ENCODE measurements at regions not wholly inside any gene's neighbourhood (a gene's known extent, or its start where the extent isn't known, plus 50 kb on each side); places are given as distances from the start of the nearest gene placed in this dataset.

- no peaks in the 10 kb centered on the region for H3K36me3 ChIP-seq (ENCODE audit: insufficient read depth, low read length)
Measured at GRCh38 chr1:87926921-87927320, 598.2 kb downstream of the LMO4 start.

GRCh38 chr1:87927391-87928280 is 599.0 kb downstream of the LMO4 start:
- no peaks in the 10 kb centered on the region for H3K4me1 ChIP-seq (ENCODE audit: control insufficient read depth, insufficient read depth, low read length)
- H3K9ac ChIP-seq (ENCODE audit: low read depth, low read length): no peak overlapping the region
- H3K4me2 ChIP-seq (ENCODE audit: low read length): no peak overlapping the region
- H3K4me3 ChIP-seq (ENCODE audit: low read length): no peak overlapping the region
- no peaks in the 10 kb centered on the region for H3K27me3 ChIP-seq (ENCODE audit: control insufficient read depth, insufficient read depth, low read length)
- H3K36me3 ChIP-seq (ENCODE audit: insufficient read depth, low read length): no peaks in the 10 kb centered on the region
- no peaks in the 10 kb centered on the region for H3K9me3 ChIP-seq (replicated peaks; ENCODE audit: low read length)

More at GRCh38 chr1:87926921-87927320, 598.2 kb downstream of the LMO4 start:
- no peaks in the 10 kb centered on the region for H3K4me1 ChIP-seq (ENCODE audit: control insufficient read depth, insufficient read depth, low read length)
- H3K4me2 ChIP-seq (ENCODE audit: low read length): no peak overlapping the region
- no peaks in the 10 kb centered on the region for H3K27me3 ChIP-seq (ENCODE audit: control insufficient read depth, insufficient read depth, low read length)
- no peaks in the 10 kb centered on the region for H3K9me3 ChIP-seq (replicated peaks; ENCODE audit: low read length)
- H3K9ac ChIP-seq (ENCODE audit: low read depth, low read length): no peak overlapping the region
- no peak overlapping the region for H3K4me3 ChIP-seq (ENCODE audit: low read length)

- Histone ChIP-seq H3K4me3 (ENCODE audit: low read length) (no peak overlapping the region), H3K4me1 (ENCODE audit: control insufficient read depth, insufficient read depth, low read length) (no peaks in the 10 kb centered on the region), H3K27me3 (ENCODE audit: control insufficient read depth, insufficient read depth, low read length) (no peaks in the 10 kb centered on the region), H3K9ac (ENCODE audit: low read depth, low read length) (no peak overlapping the region), H3K4me2 (ENCODE audit: low read length) (no peak overlapping the region), H3K9me3 (replicated peaks; ENCODE audit: low read length) (no peaks in the 10 kb centered on the region), H3K36me3 (ENCODE audit: insufficient read depth, low read length) (no peaks in the 10 kb centered on the region)
Measured at GRCh38 chr1:87928623-87929022, 599.9 kb downstream of the LMO4 start.

DNA sequence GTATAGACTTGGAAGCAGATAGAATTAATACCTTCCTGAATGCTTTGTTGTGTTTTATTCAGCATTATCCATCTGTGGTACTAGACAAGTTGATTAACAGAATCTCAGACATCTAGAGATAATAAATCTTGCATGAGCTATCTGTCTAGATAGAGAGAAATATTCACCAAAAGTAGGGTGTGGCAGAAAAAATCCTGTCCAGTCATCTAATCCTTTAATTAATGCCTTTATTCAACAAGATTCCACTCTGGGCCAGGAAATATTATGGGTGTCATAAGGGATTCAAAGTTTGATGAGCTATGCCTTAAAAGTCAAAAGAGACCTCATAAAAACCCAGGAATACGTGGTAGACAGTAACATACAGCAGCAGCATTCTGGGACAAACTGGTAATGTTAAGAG is 601.2 kb downstream of the LMO4 start:
- Histone ChIP-seq H3K36me3 (ENCODE audit: insufficient read depth, low read length) (no peaks in the 10 kb centered on the region), H3K9me3 (replicated peaks; ENCODE audit: low read length) (no peaks in the 10 kb centered on the region), H3K4me1 (ENCODE audit: control insufficient read depth, insufficient read depth, low read length) (no peaks in the 10 kb centered on the region), H3K27me3 (ENCODE audit: control insufficient read depth, insufficient read depth, low read length) (no peaks in the 10 kb centered on the region), H3K9ac (ENCODE audit: low read depth, low read length) (no peak overlapping the region), H3K4me2 (ENCODE audit: low read length) (no peak overlapping the region), H3K4me3 (ENCODE audit: low read length) (no peak overlapping the region)

DNA sequence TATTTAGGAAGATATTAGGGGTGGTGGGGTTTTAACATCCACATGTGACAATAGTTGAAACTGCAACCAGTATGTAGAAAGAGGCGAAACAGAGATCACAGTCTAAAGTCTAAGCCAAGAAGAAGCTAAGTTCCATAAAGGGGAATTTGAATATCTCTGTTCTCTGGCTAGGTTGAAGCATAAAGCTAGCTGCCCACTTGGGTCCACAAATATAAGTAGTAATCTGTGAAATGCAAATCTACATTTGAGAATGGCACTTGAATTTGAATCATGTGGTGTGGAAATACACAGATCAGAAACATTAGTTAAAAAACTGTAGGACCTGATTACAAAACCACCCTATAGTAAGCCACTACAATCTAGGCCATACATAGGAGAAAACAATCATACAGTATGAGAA is 602.1 kb downstream of the LMO4 start:
- H3K9me3 ChIP-seq (replicated peaks; ENCODE audit: low read length): no peaks in the 10 kb centered on the region
- no peak overlapping the region for H3K4me3 ChIP-seq (ENCODE audit: low read length)
- no peak overlapping the region for H3K9ac ChIP-seq (ENCODE audit: low read depth, low read length)
- no peaks in the 10 kb centered on the region for H3K27me3 ChIP-seq (ENCODE audit: control insufficient read depth, insufficient read depth, low read length)
- no peaks in the 10 kb centered on the region for H3K4me1 ChIP-seq (ENCODE audit: control insufficient read depth, insufficient read depth, low read length)
- no peak overlapping the region for H3K4me2 ChIP-seq (ENCODE audit: low read length)
- H3K36me3 ChIP-seq (ENCODE audit: insufficient read depth, low read length): no peaks in the 10 kb centered on the region

- no peak overlapping the region for H3K4me2 ChIP-seq (ENCODE audit: low read length)
- H3K27me3 ChIP-seq (ENCODE audit: control insufficient read depth, insufficient read depth, low read length): no peaks in the 10 kb centered on the region
- no peaks in the 10 kb centered on the region for H3K36me3 ChIP-seq (ENCODE audit: insufficient read depth, low read length)
- no peak overlapping the region for H3K4me3 ChIP-seq (ENCODE audit: low read length)
- no peaks in the 10 kb centered on the region for H3K9me3 ChIP-seq (replicated peaks; ENCODE audit: low read length)
- H3K9ac ChIP-seq (ENCODE audit: low read depth, low read length): no peak overlapping the region
- H3K4me1 ChIP-seq (ENCODE audit: control insufficient read depth, insufficient read depth, low read length): no peaks in the 10 kb centered on the region
Measured at GRCh38 chr1:87933171-87933570, 604.5 kb downstream of the LMO4 start.

DNA sequence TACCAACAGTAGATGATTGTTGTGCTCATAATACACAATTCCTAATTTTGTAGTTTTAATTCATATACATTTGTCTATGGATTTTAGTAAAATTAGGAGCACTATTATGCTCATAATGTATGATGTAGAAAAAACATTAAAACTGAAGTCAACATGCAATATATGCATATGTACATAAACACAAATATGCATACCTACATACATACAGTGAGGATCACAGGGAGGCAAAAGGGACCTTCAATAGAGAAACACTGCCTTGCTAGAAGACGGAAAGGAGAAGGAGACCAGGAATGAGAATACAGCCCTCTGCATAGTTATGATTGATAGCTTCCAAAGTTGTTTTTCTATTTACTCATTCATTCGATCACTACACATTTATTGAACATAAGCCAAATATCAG is 606.5 kb downstream of the LMO4 start:
- no peaks in the 10 kb centered on the region for H3K4me1 ChIP-seq (ENCODE audit: control insufficient read depth, insufficient read depth, low read length)
- no peak overlapping the region for H3K4me3 ChIP-seq (ENCODE audit: low read length)
- no peaks in the 10 kb centered on the region for H3K9me3 ChIP-seq (replicated peaks; ENCODE audit: low read length)
- H3K4me2 ChIP-seq (ENCODE audit: low read length): no peak overlapping the region
- H3K36me3 ChIP-seq (ENCODE audit: insufficient read depth, low read length): no peaks in the 10 kb centered on the region
- H3K9ac ChIP-seq (ENCODE audit: low read depth, low read length): no peak overlapping the region
- H3K27me3 ChIP-seq (ENCODE audit: control insufficient read depth, insufficient read depth, low read length): no peaks in the 10 kb centered on the region

- no peak overlapping the region for H3K4me3 ChIP-seq (ENCODE audit: low read length)
- H3K9ac ChIP-seq (ENCODE audit: low read depth, low read length): no peak overlapping the region
- no peaks in the 10 kb centered on the region for H3K9me3 ChIP-seq (replicated peaks; ENCODE audit: low read length)
- no peaks in the 10 kb centered on the region for H3K4me1 ChIP-seq (ENCODE audit: control insufficient read depth, insufficient read depth, low read length)
- no peak overlapping the region for H3K4me2 ChIP-seq (ENCODE audit: low read length)
- H3K36me3 ChIP-seq (ENCODE audit: insufficient read depth, low read length): no peaks in the 10 kb centered on the region
- H3K27me3 ChIP-seq (ENCODE audit: control insufficient read depth, insufficient read depth, low read length): no peaks in the 10 kb centered on the region
Measured at GRCh38 chr1:87937831-87938395, 609.2 kb downstream of the LMO4 start.

DNA sequence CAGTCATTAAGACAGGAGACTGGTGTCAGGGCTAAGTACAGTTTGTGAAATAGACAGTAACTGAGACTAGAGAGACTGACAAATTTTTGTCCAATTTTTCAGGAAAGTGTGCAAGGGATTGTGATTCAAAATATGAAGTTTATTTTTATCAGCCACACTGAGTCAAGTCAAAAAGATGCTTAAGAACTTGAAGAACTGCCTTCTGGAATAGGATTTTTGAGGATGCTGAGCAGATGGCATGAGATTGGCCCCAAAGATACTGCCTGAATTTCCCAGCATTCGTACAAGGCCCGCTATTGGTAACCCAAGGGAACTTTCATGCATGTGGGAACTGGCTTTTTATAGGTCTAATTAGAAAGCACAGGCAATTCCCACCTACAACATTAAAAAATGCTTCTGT is 610.0 kb downstream of the LMO4 start:
- Histone ChIP-seq H3K4me3 (ENCODE audit: low read length) (no peak overlapping the region), H3K9me3 (replicated peaks; ENCODE audit: low read length) (no peaks in the 10 kb centered on the region), H3K4me1 (ENCODE audit: control insufficient read depth, insufficient read depth, low read length) (no peaks in the 10 kb centered on the region), H3K9ac (ENCODE audit: low read depth, low read length) (no peak overlapping the region), H3K4me2 (ENCODE audit: low read length) (no peak overlapping the region), H3K27me3 (ENCODE audit: control insufficient read depth, insufficient read depth, low read length) (no peaks in the 10 kb centered on the region), H3K36me3 (ENCODE audit: insufficient read depth, low read length) (no peaks in the 10 kb centered on the region)

GRCh38 chr1:87939444-87939843 is 610.8 kb downstream of the LMO4 start:
- H3K36me3 ChIP-seq (ENCODE audit: insufficient read depth, low read length): no peaks in the 10 kb centered on the region

GRCh38 chr1:87940421-87940820 is 611.7 kb downstream of the LMO4 start:
- Histone ChIP-seq H3K4me2 (ENCODE audit: low read length) (no peak overlapping the region), H3K9me3 (replicated peaks; ENCODE audit: low read length) (no peaks in the 10 kb centered on the region), H3K27me3 (ENCODE audit: control insufficient read depth, insufficient read depth, low read length) (no peaks in the 10 kb centered on the region), H3K36me3 (ENCODE audit: insufficient read depth, low read length) (no peaks in the 10 kb centered on the region), H3K9ac (ENCODE audit: low read depth, low read length) (no peak overlapping the region), H3K4me1 (ENCODE audit: control insufficient read depth, insufficient read depth, low read length) (no peaks in the 10 kb centered on the region), H3K4me3 (ENCODE audit: low read length) (no peak overlapping the region)

More at GRCh38 chr1:87939444-87939843, 610.8 kb downstream of the LMO4 start:
- no peak overlapping the region for H3K9ac ChIP-seq (ENCODE audit: low read depth, low read length)
- H3K4me3 ChIP-seq (ENCODE audit: low read length): no peak overlapping the region
- H3K9me3 ChIP-seq (replicated peaks; ENCODE audit: low read length): no peaks in the 10 kb centered on the region
- no peak overlapping the region for H3K4me2 ChIP-seq (ENCODE audit: low read length)
- no peaks in the 10 kb centered on the region for H3K4me1 ChIP-seq (ENCODE audit: control insufficient read depth, insufficient read depth, low read length)
- no peaks in the 10 kb centered on the region for H3K27me3 ChIP-seq (ENCODE audit: control insufficient read depth, insufficient read depth, low read length)
